HTR-8/SVneo (cell line): ENCODE measurements at regions not wholly inside any gene's neighbourhood (a gene's known extent, or its start where the extent isn't known, plus 50 kb on each side); places are given as distances from the start of the nearest gene placed in this dataset.
A peak's percentile ranks its signal among the peaks of the same experiment; 100 is the strongest.

Experiments
- DNase-seq: peaks from one replicate; pipeline ENCODE4 v3.0.0; 2011; ENCODE audit warnings: low spot score, mixed read lengths; ENCODE audit not compliant: insufficient read length
- FAIRE-seq: peaks from 2 replicates; lab custom pipeline; 2011; peaks lifted over from hg19 to GRCh38; lab: Jason Lieb, UNC

DNA sequence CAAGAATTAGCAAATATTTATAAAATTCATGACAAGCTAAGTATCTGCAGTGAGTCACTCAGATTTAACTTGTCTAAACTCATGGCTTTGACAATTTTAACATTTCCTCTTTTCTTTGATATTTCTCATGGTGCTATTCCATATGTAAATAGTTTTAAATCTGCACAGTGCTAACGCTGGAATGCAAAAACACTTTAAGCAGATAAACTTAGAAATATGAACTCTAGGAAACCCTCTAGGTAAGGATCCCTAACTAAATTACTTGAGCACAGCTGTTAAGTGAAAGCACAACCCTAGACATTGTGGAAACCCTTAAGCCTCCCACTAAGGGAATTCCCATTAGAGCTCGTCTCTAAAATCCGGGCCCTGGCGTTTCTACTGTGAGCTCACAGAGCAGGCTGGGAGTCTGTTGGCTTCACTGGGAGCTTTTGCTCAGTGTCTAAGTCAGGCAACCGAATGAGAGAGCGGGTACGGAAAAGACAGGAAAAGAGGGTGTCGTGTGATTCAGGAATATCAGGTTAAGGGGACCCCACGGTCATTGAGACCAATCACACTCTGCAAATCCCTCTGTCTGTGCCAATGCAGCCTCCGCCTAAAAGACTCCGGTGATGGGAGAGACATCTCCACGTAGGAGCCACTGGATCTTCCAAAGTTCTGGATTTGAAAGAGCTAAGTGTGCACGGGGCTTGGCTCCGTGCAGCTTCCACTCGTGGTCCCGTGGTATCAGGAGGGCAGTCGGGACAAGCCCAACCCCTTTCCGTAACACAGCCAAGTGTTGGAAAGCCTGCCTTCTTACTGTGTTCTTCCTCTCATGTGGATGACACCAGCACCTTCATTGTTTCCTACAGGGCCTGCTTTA lies 112.3 kb upstream of the RPS6KA2 start:
- DNase-seq (no peak), FAIRE-seq (no peak)

DNA sequence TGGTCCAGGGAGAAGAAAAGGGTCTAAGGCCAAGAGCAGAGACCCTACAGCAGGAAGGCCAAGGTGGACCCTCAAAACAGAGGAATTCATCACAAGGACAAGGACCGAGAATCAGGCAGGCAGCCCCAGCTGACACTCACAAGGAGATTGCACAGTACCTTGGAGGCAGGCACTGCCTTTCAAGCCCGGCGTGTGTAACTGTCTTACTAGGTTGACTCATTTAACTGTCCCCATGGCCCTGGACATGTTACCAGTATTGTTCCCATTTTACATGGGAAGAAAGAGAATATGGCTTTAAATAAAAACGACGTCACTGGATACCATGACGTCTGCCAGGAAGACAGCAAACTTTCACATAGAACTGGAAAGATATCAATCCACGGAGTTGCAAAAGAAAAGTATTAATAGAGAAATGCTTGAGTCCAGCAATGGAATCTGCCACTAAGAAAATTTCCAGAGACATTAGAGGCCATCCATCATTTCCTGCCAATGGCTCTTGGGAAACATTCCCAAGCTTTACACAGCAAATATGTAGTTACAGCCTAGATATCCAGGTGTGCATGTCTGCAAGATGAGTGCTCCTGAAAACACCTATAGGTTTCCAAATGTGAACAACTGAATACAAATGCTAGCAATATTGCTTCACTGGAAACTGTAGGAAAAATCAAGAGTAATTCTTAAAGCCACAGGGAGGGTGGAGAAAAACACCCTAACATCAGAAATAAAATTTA lies 111.5 kb upstream of the RPS6KA2 start:
- FAIRE-seq: no peak
- DNase-seq: no peak

DNA sequence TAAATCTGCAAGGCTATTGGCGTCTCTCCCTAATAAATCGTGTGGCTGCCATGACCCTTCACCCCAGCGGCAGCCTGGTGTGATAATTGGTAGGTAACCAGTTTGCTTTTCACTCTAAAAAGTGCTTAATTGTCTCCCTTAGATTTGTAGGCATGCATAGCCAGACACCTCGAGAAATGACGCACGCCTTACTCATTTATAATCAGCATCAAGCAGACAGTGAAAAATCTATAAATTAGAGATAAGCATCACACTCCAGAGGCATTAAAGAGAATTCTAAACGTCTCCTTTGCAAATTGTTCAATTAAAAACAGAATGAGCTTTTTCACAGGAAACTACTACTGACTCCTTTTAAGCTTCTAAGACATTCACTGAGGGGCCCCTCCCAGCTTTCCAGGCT lies 110.2 kb upstream of the RPS6KA2 start:
- DNase-seq: no peak
- no peak for FAIRE-seq

- DNase-seq (peak; percentile 30), FAIRE-seq (no peak)
Measured at GRCh38 chr6:166736634-166737033, 109.6 kb upstream of the RPS6KA2 start.

DNA sequence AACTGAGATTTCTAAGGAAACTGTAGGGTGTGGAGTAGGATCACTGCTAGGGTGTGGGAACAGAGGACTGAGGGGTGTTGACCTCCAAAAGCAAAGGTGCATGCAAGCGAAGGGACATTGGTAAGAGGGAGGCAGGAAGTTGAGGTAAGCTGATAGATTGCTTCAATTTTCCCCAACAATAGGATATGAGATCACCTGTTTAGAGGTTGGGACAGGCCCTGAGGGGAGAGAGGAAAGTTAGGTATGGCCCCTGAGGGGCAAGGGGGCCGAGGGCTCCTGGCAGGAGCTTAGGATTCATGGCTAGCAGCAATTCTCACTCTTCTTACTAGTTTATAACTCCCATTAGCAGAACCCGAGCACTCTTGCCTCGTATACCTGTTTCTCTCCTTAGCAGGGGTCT lies 106.8 kb upstream of the RPS6KA2 start:
- no peak for FAIRE-seq

GRCh38 chr6:166729658-166730057 lies 102.6 kb upstream of the RPS6KA2 start:
- DNase-seq: no peak

More for the DNA sequence above, 106.8 kb upstream of the RPS6KA2 start:
- DNase-seq: no peak

GRCh38 chr6:166728884-166729530 lies 102.0 kb upstream of the RPS6KA2 start:
- DNase-seq (no peak), FAIRE-seq (no peak)

More at GRCh38 chr6:166729658-166730057, 102.6 kb upstream of the RPS6KA2 start:
- FAIRE-seq: no peak

- DNase-seq (no peak), FAIRE-seq (no peak)
Measured at GRCh38 chr6:166726201-166726600, 99.2 kb upstream of the RPS6KA2 start.

DNA sequence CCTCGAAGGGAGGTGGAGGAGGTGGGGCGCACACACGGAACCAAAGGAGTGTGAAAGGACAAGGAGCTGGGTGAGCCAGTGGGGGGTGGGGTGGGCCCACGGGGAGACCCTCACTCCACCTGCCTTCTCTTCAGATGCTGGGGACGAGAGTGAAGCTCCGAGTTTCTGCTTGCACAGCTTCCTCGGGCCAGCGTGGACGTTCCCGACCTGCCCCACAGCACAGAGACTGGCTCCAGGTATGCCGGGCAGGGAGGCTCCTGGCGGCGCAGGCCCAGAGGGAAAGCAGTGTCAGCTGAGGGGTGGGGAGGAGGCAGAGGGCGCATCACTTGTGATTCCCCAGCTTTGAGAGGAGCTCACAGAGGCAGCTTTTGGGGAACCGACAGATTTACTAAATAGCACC lies 98.5 kb upstream of the RPS6KA2 start:
- DNase-seq (no peak), FAIRE-seq (no peak)

DNA sequence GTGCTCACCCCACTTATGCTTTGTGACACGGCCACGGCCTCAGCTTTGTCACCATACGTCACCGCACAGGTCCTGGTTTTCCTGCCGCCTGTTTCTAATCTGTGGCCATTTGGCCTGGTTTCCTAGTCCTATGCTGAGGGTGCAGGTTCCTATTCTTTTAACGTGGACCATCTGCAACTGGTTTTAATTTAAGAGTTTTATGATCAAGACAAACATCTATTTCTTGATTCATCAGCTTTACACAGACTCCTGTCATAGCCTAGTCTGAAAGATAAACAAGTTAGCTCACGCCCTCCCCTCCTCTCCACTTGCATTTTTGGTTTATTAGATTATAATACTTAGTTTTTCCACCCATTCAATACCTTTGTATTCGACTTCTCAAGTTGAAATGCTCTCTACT lies 97.5 kb upstream of the RPS6KA2 start:
- DNase-seq (no peak), FAIRE-seq (no peak)

DNA sequence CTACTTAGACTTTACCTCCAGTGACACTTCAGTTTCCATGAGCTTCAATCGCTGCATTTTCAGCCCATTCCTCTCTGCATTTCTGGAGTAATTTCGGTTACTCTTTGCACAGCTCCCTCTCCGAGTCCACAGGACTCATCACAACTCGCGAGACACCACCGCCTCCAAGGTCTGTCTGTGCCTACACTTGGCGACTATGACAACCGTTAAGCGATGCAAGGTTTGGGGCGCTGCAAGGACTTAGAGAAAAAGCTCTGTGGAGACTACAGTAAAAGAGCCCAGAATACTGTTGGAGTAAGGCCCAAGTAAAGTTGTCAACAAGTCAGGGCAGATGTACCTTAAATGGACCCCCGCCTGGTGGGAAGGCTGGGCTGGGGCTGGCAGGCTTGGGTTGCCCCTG lies 95.7 kb upstream of the RPS6KA2 start:
- DNase-seq: no peak
- no peak for FAIRE-seq

DNA sequence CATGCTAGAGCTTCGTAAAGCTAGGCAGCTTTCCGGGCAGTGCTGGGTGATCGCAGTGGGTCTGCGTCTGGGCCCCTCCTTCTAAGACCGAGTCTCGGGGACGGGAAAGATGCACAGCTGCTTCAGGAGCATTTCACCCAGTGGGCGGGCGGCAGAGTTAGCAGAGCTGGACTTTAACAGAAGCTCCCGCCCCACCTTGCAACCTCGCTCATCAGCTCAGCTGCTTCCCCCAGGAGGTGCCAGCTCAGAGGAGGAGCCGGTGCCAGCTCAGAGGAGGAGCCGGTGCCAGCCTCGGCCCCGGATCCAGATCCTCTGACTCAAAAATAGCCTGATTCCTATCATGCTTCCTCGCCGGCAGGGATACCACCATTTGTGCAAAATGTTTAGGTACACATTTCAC lies 94.5 kb upstream of the RPS6KA2 start:
- FAIRE-seq (no peak), DNase-seq (no peak)

- FAIRE-seq (no peak), DNase-seq (no peak)
Measured at GRCh38 chr6:166720856-166721255, 93.8 kb upstream of the RPS6KA2 start.

DNA sequence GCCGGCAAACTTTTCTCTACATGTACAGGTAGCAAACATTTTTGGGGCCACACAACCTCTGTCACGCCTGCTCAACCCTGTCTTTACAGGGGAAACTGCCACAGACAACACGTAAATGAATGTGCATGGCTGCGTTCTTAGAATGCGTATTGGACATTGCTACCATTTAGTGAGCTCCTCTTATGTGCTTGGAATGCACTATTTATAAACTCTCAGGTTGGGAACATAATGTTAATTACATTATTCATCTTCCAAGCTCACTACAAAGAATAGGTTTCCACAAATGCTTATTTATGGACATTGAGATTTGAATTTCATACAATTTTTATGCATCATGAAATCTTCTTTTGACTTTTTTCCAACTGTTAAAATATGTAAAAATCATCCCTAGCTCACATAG lies 92.0 kb upstream of the RPS6KA2 start:
- no peak for DNase-seq
- no peak for FAIRE-seq

- FAIRE-seq (no peak), DNase-seq (no peak)
Measured at GRCh38 chr6:166718516-166718915, 91.5 kb upstream of the RPS6KA2 start.

GRCh38 chr6:166716910-166717617 lies 90.0 kb upstream of the RPS6KA2 start:
- FAIRE-seq (no peak), DNase-seq (no peak)

DNA sequence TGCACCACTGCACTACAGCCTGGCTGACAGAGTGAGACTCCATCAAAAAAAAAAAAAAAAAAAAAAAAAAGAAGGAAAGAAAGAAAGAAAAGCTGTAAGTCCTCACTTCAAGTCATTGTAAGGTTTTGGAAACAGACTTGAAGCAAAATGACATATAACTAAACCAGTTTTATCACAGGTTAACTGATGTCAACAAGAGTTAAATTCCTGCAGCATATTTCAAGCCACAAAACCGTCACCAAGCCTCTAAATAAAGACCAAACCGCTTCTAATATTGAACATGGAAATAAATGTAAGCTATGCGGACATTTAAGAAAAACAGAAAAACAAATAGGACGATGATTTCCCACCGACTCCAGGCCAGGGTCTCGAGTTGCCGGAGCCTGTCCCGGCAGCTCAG lies 88.9 kb upstream of the RPS6KA2 start:
- DNase-seq (no peak), FAIRE-seq (no peak)

DNA sequence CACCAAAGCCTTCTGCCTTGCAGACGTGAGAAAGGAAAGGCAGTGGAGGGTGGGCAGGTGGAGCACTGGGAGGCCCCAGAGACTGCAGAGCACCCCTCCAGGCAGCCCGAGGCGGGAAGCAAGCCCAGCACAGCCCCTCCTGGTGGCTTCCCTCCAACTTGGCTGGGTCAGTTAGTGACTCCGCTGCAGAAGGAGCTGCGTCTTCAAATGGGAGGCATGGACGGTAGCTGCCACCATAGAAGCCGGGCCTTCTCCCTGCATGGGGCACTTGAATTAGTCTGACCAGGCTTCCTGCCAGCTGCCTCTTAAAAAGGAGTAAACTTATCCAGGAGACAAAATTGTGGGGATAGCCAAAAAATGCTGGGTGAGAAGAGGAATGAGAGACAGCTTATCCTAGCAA lies 88.0 kb upstream of the RPS6KA2 start:
- DNase-seq (no peak), FAIRE-seq (no peak)

DNA sequence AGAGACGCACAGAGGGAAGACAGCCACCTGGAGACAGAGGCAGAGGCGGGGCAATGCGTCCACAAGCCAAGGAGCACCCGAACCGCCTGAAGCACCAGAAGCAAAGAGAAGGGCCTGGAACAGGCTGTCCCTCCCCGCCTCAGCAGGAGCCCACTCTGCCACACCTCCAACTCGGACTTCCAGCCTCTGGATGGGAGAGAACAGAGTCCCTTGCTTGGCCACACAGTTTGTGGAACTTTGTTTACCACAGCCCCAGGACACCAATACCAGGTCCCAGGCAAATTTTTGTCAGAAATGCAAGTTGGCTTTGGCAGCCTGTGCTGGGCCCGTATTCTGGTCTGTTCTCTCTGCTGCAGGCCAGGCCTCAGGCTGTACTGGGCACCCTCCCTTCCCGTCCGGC lies 87.5 kb upstream of the RPS6KA2 start:
- no peak for DNase-seq
- FAIRE-seq: no peak

DNA sequence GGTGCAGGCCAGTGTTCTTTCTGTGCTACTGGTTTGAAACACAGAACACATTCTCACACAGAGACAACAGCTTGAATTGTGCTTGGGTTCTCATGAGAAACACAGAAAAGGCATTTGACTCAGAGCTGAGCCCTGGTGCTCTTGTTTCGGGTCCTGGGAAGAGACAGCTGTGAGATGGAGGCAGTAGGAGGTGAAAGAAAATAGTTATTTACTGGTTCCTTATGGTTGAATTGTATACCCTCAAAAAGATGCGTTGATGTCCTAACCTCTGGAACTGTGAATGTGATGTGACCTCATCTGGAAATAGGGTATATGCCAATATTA lies 87.1 kb upstream of the RPS6KA2 start:
- DNase-seq (no peak), FAIRE-seq (no peak)
